B cell (primary cell): ENCODE measurements at regions not wholly inside any gene's neighbourhood (a gene's known extent, or its start where the extent isn't known, plus 50 kb on each side); places are given as distances from the start of the nearest gene placed in this dataset.

ENCODE experiments used
- ATAC-seq: fragments of 200-7000 bp; cut with Tn5 transposase; one replicate; pipeline ENCODE4 v1.10.0; 2021; ENCODE audit warnings: low read depth, mild to moderate bottlenecking, moderate number of reproducible peaks, moderate library complexity
- CTCF ChIA-PET: fragments of 350-600 bp; sonication (Branson Sonifier 250); formaldehyde crosslinking; loops from one replicate; lab custom pipeline; 2021; ENCODE audit warnings: antibody characterized with exemption, inconsistent platforms; lab: Charles Lee
- POLR2A ChIA-PET: fragments of 350-600 bp; sonication (Branson Sonifier 250); formaldehyde crosslinking; loops from one replicate; lab custom pipeline; 2021; ENCODE audit warnings: antibody characterized with exemption; lab: Charles Lee
- DNase-seq: peaks from one replicate; pipeline ENCODE4 v3.0.0; 2013
- H2AFZ ChIP-seq: 2 replicates; pipeline ENCODE4 v1.6.1; 2012; ENCODE audit warnings: mild to moderate bottlenecking, low read depth, low read length; ENCODE audit not compliant: insufficient read depth, poor library complexity, severe bottlenecking
- H3K27ac ChIP-seq, 2 donors: 1 replicate in 1 of 2; 2 replicates in 1 of 2; pipeline ENCODE4 v1.5.1; 2012 to 2013; ENCODE audit warnings: low read length in 2 of 2, mild to moderate bottlenecking in 2 of 2, moderate library complexity in 1 of 2
- H3K27me3 ChIP-seq, 4 experiments: fragments of 200-600 bp in 1 of 4; sonication (generic) in 1 of 4; replicated peaks in 1 of 4; 1 replicate in 2 of 4; 2 replicates in 2 of 4; pipeline versions ENCODE4 v1.6.1 to v1.7.0; 2013 to 2016; ENCODE audit warnings: low read length in 3 of 4, mild to moderate bottlenecking in 2 of 4, mixed read lengths in 1 of 4, moderate library complexity in 1 of 4; ENCODE audit not compliant: insufficient read depth in 4 of 4, control insufficient read depth in 3 of 4; ENCODE audit errors: control extremely low read depth in 1 of 4
- H3K36me3 ChIP-seq, 2 experiments: replicated peaks in 1 of 2; 1 replicate in 1 of 2; 2 replicates in 1 of 2; pipeline versions ENCODE4 v1.6.1 to v1.7.1; 2013; ENCODE audit warnings: low read length in 1 of 2; ENCODE audit not compliant: insufficient read depth in 2 of 2, control insufficient read depth in 1 of 2; ENCODE audit errors: control extremely low read depth in 1 of 2, extremely low read depth in 1 of 2
- H3K4me1 ChIP-seq, 2 donors: fragments of 200-600 bp in 1 of 2; sonication (generic) in 1 of 2; 1 replicate in 1 of 2; 2 replicates in 1 of 2; pipeline versions ENCODE4 v1.5.1 to v1.6.1; 2013 to 2017; ENCODE audit warnings: low read length in 2 of 2; ENCODE audit not compliant: control insufficient read depth in 2 of 2, insufficient read depth in 2 of 2
- H3K4me2 ChIP-seq: replicated peaks from 2 replicates; pipeline ENCODE3; 2012; ENCODE audit warnings: mild to moderate bottlenecking, low read depth, low read length; ENCODE audit not compliant: poor library complexity, severe bottlenecking
- H3K4me3 ChIP-seq, 5 experiments: fragments of 200-600 bp in 1 of 5; sonication (generic) in 1 of 5; 1 replicate in 3 of 5; 2 replicates in 2 of 5; pipeline versions ENCODE4 v1.5.1 to v1.7.0; 2011 to 2016; ENCODE audit warnings: low read length in 4 of 5, mild to moderate bottlenecking in 4 of 5, low read depth in 2 of 5, control low read depth in 1 of 5, moderate library complexity in 1 of 5; ENCODE audit not compliant: insufficient read depth in 1 of 5; ENCODE audit errors: control extremely low read depth in 1 of 5, extremely low read depth in 1 of 5
- H3K79me2 ChIP-seq: fragments of 200-600 bp; sonication (generic); one replicate; pipeline ENCODE4 v1.6.0; 2016; ENCODE audit warnings: low read length; ENCODE audit not compliant: control insufficient read depth, insufficient read depth
- H3K9ac ChIP-seq: fragments of 200-600 bp; sonication (generic); 2 replicates; pipeline ENCODE4 v1.6.1; 2017; ENCODE audit warnings: mild to moderate bottlenecking, low read length, moderate library complexity
- H3K9me3 ChIP-seq, 3 donors: one replicate each; pipeline versions ENCODE4 v1.6.1 to v1.7.1; 2013; ENCODE audit warnings: low read length in 2 of 3; ENCODE audit not compliant: control insufficient read depth in 2 of 3, insufficient read depth in 1 of 3; ENCODE audit errors: control extremely low read depth in 1 of 3
- H4K20me1 ChIP-seq: 2 replicates; pipeline ENCODE4 v1.6.0; 2012; ENCODE audit warnings: mild to moderate bottlenecking, low read length; ENCODE audit not compliant: insufficient read depth, control insufficient read depth, poor library complexity, severe bottlenecking
- H3K27ac Mint-ChIP-seq: one replicate; pipeline ENCODE4 v1.8.0; 2021; ENCODE audit warnings: mixed read lengths
- H3K27me3 Mint-ChIP-seq: one replicate; pipeline ENCODE4 v1.8.0; 2021; ENCODE audit warnings: mixed read lengths
- H3K4me1 Mint-ChIP-seq: one replicate; pipeline ENCODE4 v1.8.0; 2021; ENCODE audit warnings: mixed read lengths
- H3K4me3 Mint-ChIP-seq: one replicate; pipeline ENCODE4 v1.8.0; 2021; ENCODE audit warnings: mixed read lengths
- H3K9me3 Mint-ChIP-seq: one replicate; pipeline ENCODE4 v1.8.0; 2022; ENCODE audit warnings: mixed read lengths; ENCODE audit not compliant: insufficient read depth
- CTCF ChIP-seq: fragments of 200-600 bp; IDR thresholded peaks from one replicate; pipeline ENCODE4 v1.8.0; 2022; ENCODE audit warnings: antibody characterized with exemption, mild to moderate bottlenecking
- EZH2 ChIP-seq: IDR thresholded peaks from 2 replicates; pipeline ENCODE4 v1.6.1; 2012; ENCODE audit warnings: borderline replicate concordance, low read depth, mild to moderate bottlenecking, moderate library complexity, low read length; ENCODE audit not compliant: insufficient read depth, poor library complexity, severe bottlenecking
- WGBS: methylation state at CpG from one replicate; pipeline ENCODE4 v1.1.5; 2013; ENCODE audit warnings: missing lambda C conversion rate; ENCODE audit not compliant: insufficient coverage; 5-methylcytosine and 5-hydroxymethylcytosine counted together
- intact Hi-C: fragments of 100-400 bp; cut with micrococcal nuclease; formaldehyde crosslinking; loops from one replicate; pipeline ENCODE4 v1.10.0; 2022

GRCh38 chr11:69431136-69431535 is 50.3 kb upstream of the LINC01488 start:
- WGBS = 80% methylated on average over 4 of the region's 5 CpGs
- H3K4me2 ChIP-seq = no peak overlapping the region
- H3K27ac ChIP-seq = no peak overlapping the region
- H3K9me3 Mint-ChIP-seq = no peaks in the 10 kb centered on the region
- no peak overlapping the region for H3K4me3 ChIP-seq
- no peak overlapping the region for H3K9ac ChIP-seq
- H3K9me3 ChIP-seq = peaks cover 0 to under 1% (median 0%) of the 10 kb centered on the region in 3 donors
- ChIA-PET CTCF (no interaction called here), POLR2A (no interaction called here)
- no peaks in the 10 kb centered on the region for H3K79me2 ChIP-seq
- no peaks in the 10 kb centered on the region for H3K36me3 ChIP-seq
- H3K27ac Mint-ChIP-seq = no peak overlapping the region
- TF ChIP-seq EZH2 (no peak), CTCF (no peak)
- no peak overlapping the region for H2AFZ ChIP-seq
- H3K4me3 Mint-ChIP-seq = no peak overlapping the region
- no peaks in the 10 kb centered on the region for H4K20me1 ChIP-seq
- no peaks in the 10 kb centered on the region for H3K4me1 ChIP-seq
- intact Hi-C loops = no loop called here
- ATAC-seq (no peak), DNase-seq (no peak)
- H3K27me3 Mint-ChIP-seq = peaks cover 27% of the 10 kb centered on the region
- no peaks in the 10 kb centered on the region for H3K4me1 Mint-ChIP-seq
- H3K27me3 ChIP-seq = peaks cover 0 to 22% (median 0%) of the 10 kb centered on the region in 4 experiments
